ENCODE measurements at regions not wholly inside any gene's neighbourhood (a gene's known extent, or its start where the extent isn't known, plus 50 kb on each side); places are given as distances from the start of the nearest gene placed in this dataset.

- H3K9me3 ChIP-seq (replicated peaks): peaks cover 11% of the 10 kb centered on the region
- H3K27me3 ChIP-seq (ENCODE audit: low read depth): no peaks in the 10 kb centered on the region
- intact Hi-C loops (cut with micrococcal nuclease): no loop called here
- no peak overlapping the region for H3K4me3 ChIP-seq
- no peak for DNase-seq
- H3K4me1 ChIP-seq: peaks cover 73% of the 10 kb centered on the region
- no peak overlapping the region for H3K27ac ChIP-seq (replicated peaks)
- peaks cover 75% of the 10 kb centered on the region for H3K36me3 ChIP-seq
- TF ChIP-seq CTCF (IDR thresholded peaks at IDR 0.05; ENCODE audit: borderline replicate concordance): no peak
These were observed 121.4 kb upstream of the NAA20 start for GRCh38 chr20:19895761-19896160.

GRCh38 chr20:19897891-19898290, 119.3 kb upstream of the NAA20 start:
- no peak for DNase-seq
- Histone ChIP-seq H3K27ac (replicated peaks) (no peak overlapping the region), H3K4me3 (no peak overlapping the region), H3K4me1 (peaks cover 74% of the 10 kb centered on the region), H3K27me3 (ENCODE audit: low read depth) (no peaks in the 10 kb centered on the region), H3K36me3 (peaks cover 65% of the 10 kb centered on the region), H3K9me3 (replicated peaks) (peaks cover 11% of the 10 kb centered on the region)
- no peak for TF ChIP-seq CTCF (IDR thresholded peaks at IDR 0.05; ENCODE audit: borderline replicate concordance)
- intact Hi-C loops (cut with micrococcal nuclease): no loop called here

GRCh38 chr20:19901226-19901625, 115.9 kb upstream of the NAA20 start:
- intact Hi-C loops (cut with micrococcal nuclease): no loop called here
- TF ChIP-seq CTCF (IDR thresholded peaks at IDR 0.05; ENCODE audit: borderline replicate concordance): no peak
- H3K36me3 ChIP-seq: peaks cover 33% of the 10 kb centered on the region
- H3K9me3 ChIP-seq (replicated peaks): peaks cover 11% of the 10 kb centered on the region
- no peaks in the 10 kb centered on the region for H3K27me3 ChIP-seq (ENCODE audit: low read depth)
- H3K4me1 ChIP-seq: peaks cover 80% of the 10 kb centered on the region
- no peak for DNase-seq
- H3K27ac ChIP-seq (replicated peaks): peak overlapping the region; percentile 85
- H3K4me3 ChIP-seq: no peak overlapping the region

- H3K36me3 ChIP-seq: peaks cover 13% of the 10 kb centered on the region
- peaks cover 11% of the 10 kb centered on the region for H3K9me3 ChIP-seq (replicated peaks)
- TF ChIP-seq CTCF (IDR thresholded peaks at IDR 0.05; ENCODE audit: borderline replicate concordance): peak; percentile 26
- no peak overlapping the region for H3K4me3 ChIP-seq
- DNase-seq: no peak
- intact Hi-C loops (cut with micrococcal nuclease): no loop called here
- peaks cover 82% of the 10 kb centered on the region for H3K4me1 ChIP-seq
- no peaks in the 10 kb centered on the region for H3K27me3 ChIP-seq (ENCODE audit: low read depth)
- H3K27ac ChIP-seq (replicated peaks): peak overlapping the region; percentile 85
These were observed 113.9 kb upstream of the NAA20 start for GRCh38 chr20:19903168-19903811.

GRCh38 chr20:19907326-19908056, 109.7 kb upstream of the NAA20 start:
- intact Hi-C loops (cut with micrococcal nuclease): no loop called here
- Histone ChIP-seq H3K36me3 (no peaks in the 10 kb centered on the region), H3K4me3 (no peak overlapping the region), H3K4me1 (peaks cover 99% of the 10 kb centered on the region), H3K27ac (replicated peaks) (peak overlapping the region; percentile 85), H3K27me3 (ENCODE audit: low read depth) (no peaks in the 10 kb centered on the region), H3K9me3 (replicated peaks) (no peaks in the 10 kb centered on the region)
- no peak for TF ChIP-seq CTCF (IDR thresholded peaks at IDR 0.05; ENCODE audit: borderline replicate concordance)
- DNase-seq: peak; percentile 67
